Activated T-cell treated with anti-CD3 and anti-CD28 coated beads, Interleukin-2, amount 50 U/mL, for 4 hours (primary cell): ENCODE measurements at regions not wholly inside any gene's neighbourhood (a gene's known extent, or its start where the extent isn't known, plus 50 kb on each side); places are given as distances from the start of the nearest gene placed in this dataset.
"Not testable (repeated sequence)": the region's sequence is repeated elsewhere in the genome, so short reads cannot be mapped to it uniquely, and the experiment has no call there.

Experiments
- ATAC-seq, 2 donors: fragments of 200-7000 bp; cut with Tn5 transposase; one replicate each; pipeline ENCODE4 v1.10.0; 2021
- DNase-seq: peaks from one replicate; pipeline ENCODE4 v3.0.0-alpha.2; 2020
- H3K27me3 Mint-ChIP-seq: one replicate; pipeline ENCODE4 v1.8.0; 2021; ENCODE audit warnings: low read depth, mixed read lengths
- H3K36me3 Mint-ChIP-seq: one replicate; pipeline ENCODE4 v1.8.0; 2022; ENCODE audit warnings: mixed read lengths; ENCODE audit not compliant: insufficient read depth
- H3K4me1 Mint-ChIP-seq: one replicate; pipeline ENCODE4 v1.8.0; 2021; ENCODE audit warnings: low read depth, mixed read lengths
- H3K4me3 Mint-ChIP-seq: one replicate; pipeline ENCODE4 v1.8.0; 2021; ENCODE audit warnings: mild to moderate bottlenecking, moderate library complexity, mixed read lengths
- H3K9me3 Mint-ChIP-seq: one replicate; pipeline ENCODE4 v1.8.0; 2021; ENCODE audit warnings: mixed read lengths

GRCh38 chr2:149877074-149877473, 289.5 kb upstream of the MMADHC start:
- no peak for DNase-seq
- H3K9me3 Mint-ChIP-seq: peaks cover 4% of the 10 kb centered on the region
- H3K36me3 Mint-ChIP-seq: no peaks in the 10 kb centered on the region
- H3K4me1 Mint-ChIP-seq: no peaks in the 10 kb centered on the region
- no peak overlapping the region for H3K4me3 Mint-ChIP-seq
- ATAC-seq: no peak
- no peaks in the 10 kb centered on the region for H3K27me3 Mint-ChIP-seq

GRCh38 chr2:149873936-149874335, 286.4 kb upstream of the MMADHC start:
- no peaks in the 10 kb centered on the region for H3K9me3 Mint-ChIP-seq
- ATAC-seq (no peak), DNase-seq (no peak)
- H3K36me3 Mint-ChIP-seq: no peaks in the 10 kb centered on the region
- no peaks in the 10 kb centered on the region for H3K4me1 Mint-ChIP-seq
- no peaks in the 10 kb centered on the region for H3K27me3 Mint-ChIP-seq
- H3K4me3 Mint-ChIP-seq: no peak overlapping the region

GRCh38 chr2:149872638-149873150, 285.1 kb upstream of the MMADHC start:
- Mint-ChIP-seq H3K27me3 (no peaks in the 10 kb centered on the region), H3K4me3 (no peak overlapping the region), H3K9me3 (peaks cover 5% of the 10 kb centered on the region), H3K4me1 (no peaks in the 10 kb centered on the region), H3K36me3 (no peaks in the 10 kb centered on the region)
- no peak for ATAC-seq
- DNase-seq: no peak

- DNase-seq: no peak
- no peaks in the 10 kb centered on the region for H3K36me3 Mint-ChIP-seq
- no peaks in the 10 kb centered on the region for H3K27me3 Mint-ChIP-seq
- H3K9me3 Mint-ChIP-seq: peaks cover 8% of the 10 kb centered on the region
- H3K4me3 Mint-ChIP-seq: no peak overlapping the region
- no peaks in the 10 kb centered on the region for H3K4me1 Mint-ChIP-seq
- ATAC-seq: no peak
Measured at GRCh38 chr2:149872041-149872440, 284.5 kb upstream of the MMADHC start.

GRCh38 chr2:149871091-149871885, 283.7 kb upstream of the MMADHC start:
- Mint-ChIP-seq H3K4me3 (no peak overlapping the region), H3K27me3 (no peaks in the 10 kb centered on the region), H3K9me3 (peaks cover 8% of the 10 kb centered on the region), H3K4me1 (no peaks in the 10 kb centered on the region), H3K36me3 (no peaks in the 10 kb centered on the region)
- ATAC-seq (no peak), DNase-seq (no peak)

GRCh38 chr2:149863227-149863626, 275.7 kb upstream of the MMADHC start:
- Mint-ChIP-seq H3K27me3 (no peaks in the 10 kb centered on the region), H3K4me3 (no peak overlapping the region), H3K9me3 (peaks cover 8% of the 10 kb centered on the region), H3K4me1 (no peaks in the 10 kb centered on the region), H3K36me3 (no peaks in the 10 kb centered on the region)
- ATAC-seq (no peak), DNase-seq (no peak)

GRCh38 chr2:149861034-149861433, 273.5 kb upstream of the MMADHC start:
- H3K4me3 Mint-ChIP-seq: no peak overlapping the region
- DNase-seq (no peak), ATAC-seq (no peak)
- no peaks in the 10 kb centered on the region for H3K36me3 Mint-ChIP-seq
- H3K27me3 Mint-ChIP-seq: no peaks in the 10 kb centered on the region
- H3K4me1 Mint-ChIP-seq: no peaks in the 10 kb centered on the region
- H3K9me3 Mint-ChIP-seq: peaks cover 5% of the 10 kb centered on the region

GRCh38 chr2:149860276-149860921, 272.8 kb upstream of the MMADHC start:
- H3K4me3 Mint-ChIP-seq: no peak overlapping the region
- H3K9me3 Mint-ChIP-seq: peaks cover 5% of the 10 kb centered on the region
- DNase-seq (no peak), ATAC-seq (no peak)
- no peaks in the 10 kb centered on the region for H3K27me3 Mint-ChIP-seq
- no peaks in the 10 kb centered on the region for H3K36me3 Mint-ChIP-seq
- no peaks in the 10 kb centered on the region for H3K4me1 Mint-ChIP-seq

- Mint-ChIP-seq H3K27me3 (no peaks in the 10 kb centered on the region), H3K36me3 (no peaks in the 10 kb centered on the region), H3K4me3 (no peak overlapping the region), H3K4me1 (no peaks in the 10 kb centered on the region), H3K9me3 (peaks cover 5% of the 10 kb centered on the region)
- DNase-seq: no peak
- ATAC-seq: no peak
Measured at GRCh38 chr2:149858901-149859634, 271.5 kb upstream of the MMADHC start.

GRCh38 chr2:149858216-149858615, 270.6 kb upstream of the MMADHC start:
- DNase-seq (no peak), ATAC-seq (no peak)
- Mint-ChIP-seq H3K4me3 (no peak overlapping the region), H3K9me3 (peaks cover 3% of the 10 kb centered on the region), H3K4me1 (no peaks in the 10 kb centered on the region), H3K36me3 (no peaks in the 10 kb centered on the region), H3K27me3 (no peaks in the 10 kb centered on the region)

GRCh38 chr2:149857344-149857743, 269.8 kb upstream of the MMADHC start:
- no peak for ATAC-seq
- Mint-ChIP-seq H3K4me1 (no peaks in the 10 kb centered on the region), H3K27me3 (no peaks in the 10 kb centered on the region), H3K4me3 (no peak overlapping the region), H3K9me3 (no peaks in the 10 kb centered on the region), H3K36me3 (no peaks in the 10 kb centered on the region)
- DNase-seq: no peak

GRCh38 chr2:149855859-149856258, 268.3 kb upstream of the MMADHC start:
- DNase-seq, ATAC-seq, H3K27me3 Mint-ChIP-seq, H3K36me3 Mint-ChIP-seq, H3K9me3 Mint-ChIP-seq, H3K4me1 Mint-ChIP-seq, H3K4me3 Mint-ChIP-seq: not testable (repeated sequence)

- Mint-ChIP-seq H3K27me3 (no peaks in the 10 kb centered on the region), H3K4me1 (no peaks in the 10 kb centered on the region), H3K9me3 (peaks cover 16% of the 10 kb centered on the region), H3K4me3 (no peak overlapping the region), H3K36me3 (no peaks in the 10 kb centered on the region)
- no peak for ATAC-seq
- DNase-seq: no peak
Measured at GRCh38 chr2:149849591-149849990, 262.0 kb upstream of the MMADHC start.

- DNase-seq (no peak), ATAC-seq (no peak)
- Mint-ChIP-seq H3K4me1 (no peaks in the 10 kb centered on the region), H3K4me3 (no peak overlapping the region), H3K36me3 (no peaks in the 10 kb centered on the region), H3K9me3 (peaks cover 16% of the 10 kb centered on the region), H3K27me3 (no peaks in the 10 kb centered on the region)
Measured at GRCh38 chr2:149849136-149849535, 261.6 kb upstream of the MMADHC start.
